ENCODE measurements at regions not wholly inside any gene's neighbourhood (a gene's known extent, or its start where the extent isn't known, plus 50 kb on each side); places are given as distances from the start of the nearest gene placed in this dataset.

DNA sequence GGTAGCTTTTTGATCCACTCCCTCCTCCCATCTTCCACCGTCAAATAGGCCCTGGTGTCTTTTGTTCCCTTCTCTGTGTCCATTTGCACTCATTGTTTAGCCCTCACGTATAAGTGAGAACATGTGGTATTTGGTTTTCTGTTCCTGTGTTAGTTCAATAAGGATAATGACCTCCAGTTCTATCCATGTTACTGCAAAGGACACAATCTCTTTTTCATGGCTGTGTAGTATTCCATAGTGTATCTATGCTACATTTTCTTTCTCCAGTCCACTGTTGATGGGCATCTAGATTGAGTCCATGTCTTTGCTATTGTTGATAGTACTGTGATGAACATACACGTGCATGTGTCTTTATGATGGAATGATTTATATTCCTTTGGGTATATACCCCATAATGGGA, 136.0 kb upstream of the USP29 start:
- TF ChIP-seq, protein P1, sequence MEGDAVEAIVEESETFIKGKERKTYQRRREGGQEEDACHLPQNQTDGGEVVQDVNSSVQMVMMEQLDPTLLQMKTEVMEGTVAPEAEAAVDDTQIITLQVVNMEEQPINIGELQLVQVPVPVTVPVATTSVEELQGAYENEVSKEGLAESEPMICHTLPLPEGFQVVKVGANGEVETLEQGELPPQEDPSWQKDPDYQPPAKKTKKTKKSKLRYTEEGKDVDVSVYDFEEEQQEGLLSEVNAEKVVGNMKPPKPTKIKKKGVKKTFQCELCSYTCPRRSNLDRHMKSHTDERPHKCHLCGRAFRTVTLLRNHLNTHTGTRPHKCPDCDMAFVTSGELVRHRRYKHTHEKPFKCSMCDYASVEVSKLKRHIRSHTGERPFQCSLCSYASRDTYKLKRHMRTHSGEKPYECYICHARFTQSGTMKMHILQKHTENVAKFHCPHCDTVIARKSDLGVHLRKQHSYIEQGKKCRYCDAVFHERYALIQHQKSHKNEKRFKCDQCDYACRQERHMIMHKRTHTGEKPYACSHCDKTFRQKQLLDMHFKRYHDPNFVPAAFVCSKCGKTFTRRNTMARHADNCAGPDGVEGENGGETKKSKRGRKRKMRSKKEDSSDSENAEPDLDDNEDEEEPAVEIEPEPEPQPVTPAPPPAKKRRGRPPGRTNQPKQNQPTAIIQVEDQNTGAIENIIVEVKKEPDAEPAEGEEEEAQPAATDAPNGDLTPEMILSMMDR (IDR thresholded peaks at IDR 0.05), result no peak
- H3K9me3 Mint-ChIP-seq (ENCODE audit: unreplicated experiment), result peaks cover 35% of the 10 kb centered on the region
- no peak overlapping the region for H3K27ac Mint-ChIP-seq (ENCODE audit: unreplicated experiment)
- H3K27me3 Mint-ChIP-seq (ENCODE audit: unreplicated experiment), result no peaks in the 10 kb centered on the region
- H3K36me3 Mint-ChIP-seq (ENCODE audit: unreplicated experiment), result no peaks in the 10 kb centered on the region
- no peaks in the 10 kb centered on the region for H3K4me1 Mint-ChIP-seq (ENCODE audit: unreplicated experiment)
- no peak overlapping the region for H3K4me3 Mint-ChIP-seq (ENCODE audit: unreplicated experiment)
- DNase-seq (ENCODE audit: extremely low spot score, unreplicated experiment), result no peak

DNA sequence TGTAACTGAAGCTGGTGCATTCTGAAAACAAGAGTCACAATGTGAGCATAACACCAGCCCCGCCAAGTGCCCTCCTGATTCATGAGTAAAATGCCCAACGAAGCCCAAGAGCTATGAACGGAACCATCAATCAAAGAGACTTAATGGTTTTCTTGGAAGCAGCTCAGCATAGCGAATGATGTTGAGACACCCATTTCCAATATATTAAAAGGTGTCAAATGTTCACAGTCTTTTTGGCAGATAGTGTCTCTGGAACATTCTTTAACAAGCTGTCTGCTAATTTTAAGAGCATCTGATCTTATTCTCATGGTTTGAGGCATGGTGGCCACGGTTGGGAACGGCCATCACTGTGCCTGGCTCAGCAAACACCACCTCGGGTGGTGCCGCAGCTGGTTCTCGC, 133.4 kb upstream of the USP29 start:
- no peak overlapping the region for H3K4me3 Mint-ChIP-seq (ENCODE audit: unreplicated experiment)
- DNase-seq (ENCODE audit: extremely low spot score, unreplicated experiment), result no peak
- H3K27ac Mint-ChIP-seq (ENCODE audit: unreplicated experiment), result no peak overlapping the region
- peaks cover 44% of the 10 kb centered on the region for H3K9me3 Mint-ChIP-seq (ENCODE audit: unreplicated experiment)
- H3K36me3 Mint-ChIP-seq (ENCODE audit: unreplicated experiment), result peaks cover 3% of the 10 kb centered on the region
- no peaks in the 10 kb centered on the region for H3K27me3 Mint-ChIP-seq (ENCODE audit: unreplicated experiment)
- TF ChIP-seq, protein P1 (IDR thresholded peaks at IDR 0.05), result no peak
- no peaks in the 10 kb centered on the region for H3K4me1 Mint-ChIP-seq (ENCODE audit: unreplicated experiment)

DNA sequence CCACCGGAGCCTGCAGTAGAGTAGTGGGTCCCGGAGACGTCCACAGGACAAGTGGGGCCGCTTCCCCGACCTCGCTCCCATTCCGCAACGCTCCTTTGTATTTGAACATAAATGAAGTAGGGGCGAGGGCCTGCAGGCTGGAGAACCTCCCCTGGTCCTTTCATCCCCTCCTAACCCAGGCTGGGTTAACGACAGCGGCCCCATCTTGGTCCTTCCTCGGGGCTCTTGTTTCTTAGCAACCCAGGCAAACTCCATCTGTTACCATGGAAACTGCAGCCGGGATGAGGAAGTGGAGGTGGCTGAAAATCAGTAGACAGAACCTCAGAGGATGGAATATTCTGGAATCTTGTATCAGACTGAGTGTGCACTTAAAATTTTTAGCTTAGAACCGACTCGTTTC, 132.6 kb upstream of the USP29 start:
- DNase-seq (ENCODE audit: extremely low spot score, unreplicated experiment), result no peak
- no peaks in the 10 kb centered on the region for H3K4me1 Mint-ChIP-seq (ENCODE audit: unreplicated experiment)
- H3K27me3 Mint-ChIP-seq (ENCODE audit: unreplicated experiment), result no peaks in the 10 kb centered on the region
- H3K36me3 Mint-ChIP-seq (ENCODE audit: unreplicated experiment), result peaks cover 3% of the 10 kb centered on the region
- H3K9me3 Mint-ChIP-seq (ENCODE audit: unreplicated experiment), result peaks cover 36% of the 10 kb centered on the region
- H3K27ac Mint-ChIP-seq (ENCODE audit: unreplicated experiment), result no peak overlapping the region
- TF ChIP-seq, protein P1 (IDR thresholded peaks at IDR 0.05), result no peak
- H3K4me3 Mint-ChIP-seq (ENCODE audit: unreplicated experiment), result no peak overlapping the region

DNA sequence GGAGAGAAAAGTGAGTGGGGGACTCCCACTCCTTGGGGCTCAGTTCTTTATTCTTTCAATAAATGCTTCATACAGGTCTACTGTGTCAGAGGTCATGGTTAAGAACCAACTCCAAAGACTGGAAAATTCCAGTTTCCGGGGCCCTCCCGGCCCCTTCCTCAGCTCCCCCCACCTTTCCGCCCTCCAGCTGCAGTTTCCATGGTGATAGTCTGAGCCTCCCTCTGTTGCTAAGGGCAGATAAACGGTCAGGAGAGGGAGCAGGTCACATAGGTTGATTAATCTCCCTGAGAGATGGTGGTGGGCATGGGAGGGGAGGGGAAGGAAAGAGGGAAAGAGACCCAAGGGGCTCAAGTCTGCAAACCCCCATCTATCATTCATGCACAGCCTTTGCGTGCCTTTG, 131.5 kb upstream of the USP29 start:
- TF ChIP-seq, protein P1 (IDR thresholded peaks at IDR 0.05), result no peak
- Mint-ChIP-seq H3K27ac (ENCODE audit: unreplicated experiment) (no peak overlapping the region), H3K4me3 (ENCODE audit: unreplicated experiment) (no peak overlapping the region), H3K27me3 (ENCODE audit: unreplicated experiment) (no peaks in the 10 kb centered on the region), H3K36me3 (ENCODE audit: unreplicated experiment) (peaks cover 5% of the 10 kb centered on the region), H3K4me1 (ENCODE audit: unreplicated experiment) (no peaks in the 10 kb centered on the region), H3K9me3 (ENCODE audit: unreplicated experiment) (peaks cover 37% of the 10 kb centered on the region)
- no peak for DNase-seq (ENCODE audit: extremely low spot score, unreplicated experiment)

DNA sequence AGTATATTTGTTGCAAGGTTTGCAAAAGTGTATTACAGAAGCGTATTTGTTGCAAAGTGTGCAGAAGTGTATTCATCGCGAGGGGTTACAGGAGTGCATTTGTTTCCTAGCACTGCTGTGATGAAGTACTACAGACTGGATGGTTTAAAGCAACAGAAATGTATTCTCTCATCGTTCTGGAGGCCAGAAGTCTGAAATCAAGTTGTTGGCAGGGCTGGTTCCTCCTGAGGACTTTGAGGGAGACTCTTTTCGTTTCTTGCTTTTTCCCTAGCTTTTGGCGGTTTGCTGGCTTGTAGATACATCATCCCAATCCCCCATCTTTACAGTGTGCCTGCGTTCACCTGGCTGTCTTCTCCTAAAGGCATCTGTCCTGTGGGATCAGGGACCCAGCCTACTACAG, 127.9 kb upstream of the USP29 start:
- Mint-ChIP-seq H3K9me3 (ENCODE audit: unreplicated experiment) (peaks cover 33% of the 10 kb centered on the region), H3K36me3 (ENCODE audit: unreplicated experiment) (peaks cover 5% of the 10 kb centered on the region), H3K27me3 (ENCODE audit: unreplicated experiment) (no peaks in the 10 kb centered on the region), H3K27ac (ENCODE audit: unreplicated experiment) (no peak overlapping the region), H3K4me1 (ENCODE audit: unreplicated experiment) (no peaks in the 10 kb centered on the region), H3K4me3 (ENCODE audit: unreplicated experiment) (no peak overlapping the region)
- DNase-seq (ENCODE audit: extremely low spot score, unreplicated experiment), result no peak
- TF ChIP-seq, protein P1 (IDR thresholded peaks at IDR 0.05), result no peak
